OCI-LY1 (cell line): ENCODE measurements at regions not wholly inside any gene's neighbourhood (a gene's known extent, or its start where the extent isn't known, plus 50 kb on each side); places are given as distances from the start of the nearest gene placed in this dataset.

ENCODE experiments used
- H2AFZ ChIP-seq: fragments of 200-600 bp; sonication (generic), shearing (Covaris generic); 2 replicates; pipeline ENCODE4 v1.6.0; 2014; ENCODE audit warnings: antibody characterized with exemption, mild to moderate bottlenecking, low read length
- H3F3A ChIP-seq: fragments of 200-600 bp; sonication (generic), shearing (Covaris generic); 2 replicates; pipeline ENCODE4 v1.6.0; 2014; ENCODE audit warnings: mild to moderate bottlenecking, antibody characterized with exemption, low read length, moderate library complexity; ENCODE audit not compliant: insufficient read depth
- H3K27ac ChIP-seq: fragments of 200-600 bp; sonication (generic); 2 replicates; pipeline ENCODE4 v1.5.1; 2014; ENCODE audit warnings: low read length, mixed run types, mild to moderate bottlenecking, low read depth; ENCODE audit not compliant: poor library complexity, severe bottlenecking
- H3K27me3 ChIP-seq: fragments of 200-600 bp; sonication (generic); 2 replicates; pipeline ENCODE4 v1.6.0; 2014; ENCODE audit warnings: antibody characterized with exemption, mild to moderate bottlenecking, low read length, moderate library complexity; ENCODE audit not compliant: insufficient read depth
- H3K36me3 ChIP-seq: fragments of 200-600 bp; sonication (generic); 2 replicates; pipeline ENCODE4 v1.6.1; 2014; ENCODE audit warnings: mild to moderate bottlenecking, antibody characterized with exemption, low read length, moderate library complexity, mixed read lengths; ENCODE audit not compliant: insufficient read depth
- H3K4me1 ChIP-seq: fragments of 200-600 bp; sonication (generic); 2 replicates; pipeline ENCODE4 v1.5.1; 2014; ENCODE audit warnings: mild to moderate bottlenecking, low read length, moderate library complexity; ENCODE audit not compliant: insufficient read depth, severe bottlenecking
- H3K4me2 ChIP-seq: fragments of 200-600 bp; sonication (generic), shearing (Covaris generic); 2 replicates; pipeline ENCODE4 v1.6.1; 2014; ENCODE audit warnings: low read length
- H3K4me3 ChIP-seq: fragments of 200-600 bp; sonication (generic); 2 replicates; pipeline ENCODE4 v1.5.1; 2014; ENCODE audit warnings: low read length, low read depth, mild to moderate bottlenecking, mixed read lengths; ENCODE audit not compliant: poor library complexity, severe bottlenecking
- H3K79me2 ChIP-seq: fragments of 200-600 bp; shearing (Covaris generic); 2 replicates; pipeline ENCODE4 v1.6.1; 2016; ENCODE audit warnings: mixed run types, low read length, mixed read lengths; ENCODE audit not compliant: insufficient read depth
- H3K9ac ChIP-seq: fragments of 200-600 bp; sonication (generic), shearing (Covaris generic); 2 replicates; pipeline ENCODE4 v1.6.1; 2014; ENCODE audit warnings: mild to moderate bottlenecking, low read length, mixed read lengths
- H3K9me2 ChIP-seq: fragments of 200-600 bp; sonication (generic), shearing (Covaris generic); 2 replicates; pipeline ENCODE4 v1.6.1; 2014; ENCODE audit warnings: low read depth, mild to moderate bottlenecking, low read length, mixed read lengths
- H3K9me3 ChIP-seq: fragments of 200-600 bp; shearing (Covaris generic); 2 replicates; pipeline ENCODE4 v1.6.1; 2014; ENCODE audit warnings: low read length, mixed read lengths
- H4K20me1 ChIP-seq: fragments of 200-600 bp; sonication (generic), shearing (Covaris generic); 2 replicates; pipeline ENCODE4 v1.6.0; 2016; ENCODE audit warnings: mild to moderate bottlenecking, low read length; ENCODE audit not compliant: insufficient read depth
- EZH2 ChIP-seq: fragments of 200-600 bp; sonication (generic), shearing (Covaris generic); IDR thresholded peaks from 2 replicates; pipeline ENCODE4 v1.8.0; 2017; ENCODE audit warnings: borderline replicate concordance, mixed run types, mild to moderate bottlenecking, antibody characterized with exemption, low read length, moderate library complexity, mixed read lengths
- TF ChIP-seq, protein P1 (sequence below): fragments of 200-600 bp; sonication (generic), shearing (Covaris generic); IDR thresholded peaks from 2 replicates; pipeline ENCODE4 v1.5.1; 2017; ENCODE audit warnings: mild to moderate bottlenecking, antibody characterized with exemption, low read length, moderate library complexity, mixed read lengths

GRCh38 chr18:70500748-70501147 is 211.9 kb downstream of the SOCS6 start:
- Histone ChIP-seq H3K4me1 (peaks cover 20% of the 10 kb centered on the region), H2AFZ (no peak overlapping the region), H3K4me3 (no peak overlapping the region), H3K9me2 (no peaks in the 10 kb centered on the region), H3K4me2 (no peak overlapping the region), H3K27ac (no peak overlapping the region), H3K27me3 (no peaks in the 10 kb centered on the region), H3F3A (no peaks in the 10 kb centered on the region), H3K79me2 (no peaks in the 10 kb centered on the region), H3K9me3 (no peaks in the 10 kb centered on the region), H4K20me1 (no peaks in the 10 kb centered on the region), H3K36me3 (no peaks in the 10 kb centered on the region), H3K9ac (no peak overlapping the region)
- TF ChIP-seq, protein P1, sequence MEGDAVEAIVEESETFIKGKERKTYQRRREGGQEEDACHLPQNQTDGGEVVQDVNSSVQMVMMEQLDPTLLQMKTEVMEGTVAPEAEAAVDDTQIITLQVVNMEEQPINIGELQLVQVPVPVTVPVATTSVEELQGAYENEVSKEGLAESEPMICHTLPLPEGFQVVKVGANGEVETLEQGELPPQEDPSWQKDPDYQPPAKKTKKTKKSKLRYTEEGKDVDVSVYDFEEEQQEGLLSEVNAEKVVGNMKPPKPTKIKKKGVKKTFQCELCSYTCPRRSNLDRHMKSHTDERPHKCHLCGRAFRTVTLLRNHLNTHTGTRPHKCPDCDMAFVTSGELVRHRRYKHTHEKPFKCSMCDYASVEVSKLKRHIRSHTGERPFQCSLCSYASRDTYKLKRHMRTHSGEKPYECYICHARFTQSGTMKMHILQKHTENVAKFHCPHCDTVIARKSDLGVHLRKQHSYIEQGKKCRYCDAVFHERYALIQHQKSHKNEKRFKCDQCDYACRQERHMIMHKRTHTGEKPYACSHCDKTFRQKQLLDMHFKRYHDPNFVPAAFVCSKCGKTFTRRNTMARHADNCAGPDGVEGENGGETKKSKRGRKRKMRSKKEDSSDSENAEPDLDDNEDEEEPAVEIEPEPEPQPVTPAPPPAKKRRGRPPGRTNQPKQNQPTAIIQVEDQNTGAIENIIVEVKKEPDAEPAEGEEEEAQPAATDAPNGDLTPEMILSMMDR: no peak
- TF ChIP-seq EZH2: no peak

DNA sequence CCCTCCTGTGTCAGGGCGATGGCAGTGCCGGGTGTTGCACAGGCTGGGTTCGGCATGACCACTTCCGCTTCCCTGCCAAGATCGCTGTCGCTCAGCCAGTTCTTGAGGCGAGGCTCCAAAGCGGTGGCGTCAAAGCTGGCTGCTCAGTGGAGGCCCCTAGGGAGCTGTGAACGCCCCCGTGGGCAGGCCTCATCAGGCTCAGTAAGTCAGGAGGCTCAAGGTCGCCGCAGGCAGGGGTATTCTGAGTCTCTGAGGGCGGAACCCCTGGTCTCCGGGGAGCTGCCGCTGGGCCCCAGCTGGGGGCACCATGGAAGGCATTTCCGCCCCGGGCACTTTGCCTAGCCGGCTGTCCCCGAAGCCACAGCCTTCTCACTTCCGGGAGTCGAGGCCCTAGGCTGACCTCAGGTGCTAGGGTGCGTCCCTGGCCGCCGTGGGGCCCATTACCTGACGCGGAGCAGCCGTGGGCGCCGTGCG is 210.4 kb downstream of the SOCS6 start:
- H2AFZ ChIP-seq: peak overlapping the region; percentile 61; the same call in 1 of the 2 replicates
- H3K79me2 ChIP-seq: no peaks in the 10 kb centered on the region
- no peaks in the 10 kb centered on the region for H3K9me3 ChIP-seq
- H3K27ac ChIP-seq: peak overlapping the region; percentile 44
- H3K4me3 ChIP-seq: peak overlapping the region; percentile 56
- peaks cover 20% of the 10 kb centered on the region for H3K4me1 ChIP-seq
- H3K9ac ChIP-seq: peak overlapping the region; percentile 57
- H3K9me2 ChIP-seq: no peaks in the 10 kb centered on the region
- H3F3A ChIP-seq: no peaks in the 10 kb centered on the region
- no peaks in the 10 kb centered on the region for H3K36me3 ChIP-seq
- H3K27me3 ChIP-seq: no peaks in the 10 kb centered on the region
- peak overlapping the region; percentile 72 for H3K4me2 ChIP-seq
- TF ChIP-seq, protein P1: no peak
- TF ChIP-seq EZH2: no peak
- no peaks in the 10 kb centered on the region for H4K20me1 ChIP-seq

- Histone ChIP-seq H3K9me3 (no peaks in the 10 kb centered on the region), H3K27me3 (no peaks in the 10 kb centered on the region), H3K4me3 (no peak overlapping the region), H2AFZ (no peak overlapping the region), H3K9me2 (no peaks in the 10 kb centered on the region), H3K79me2 (no peaks in the 10 kb centered on the region), H3K36me3 (no peaks in the 10 kb centered on the region), H4K20me1 (no peaks in the 10 kb centered on the region), H3K4me1 (peaks cover 20% of the 10 kb centered on the region), H3K27ac (no peak overlapping the region), H3F3A (no peaks in the 10 kb centered on the region), H3K9ac (no peak overlapping the region), H3K4me2 (no peak overlapping the region)
- TF ChIP-seq, protein P1: no peak
- no peak for TF ChIP-seq EZH2
These were observed 207.8 kb downstream of the SOCS6 start for GRCh38 chr18:70496353-70497294.
